HG02571 (cell line): ENCODE measurements at regions not wholly inside any gene's neighbourhood (a gene's known extent, or its start where the extent isn't known, plus 50 kb on each side); places are given as distances from the start of the nearest gene placed in this dataset.
"Not testable (repeated sequence)": the region's sequence is repeated elsewhere in the genome, so short reads cannot be mapped to it uniquely, and the experiment has no call there.

Source experiments
- ATAC-seq: cut with Tn5 transposase; IDR thresholded peaks from one replicate; pipeline ENCODE4 v1.9.1; 2021; ENCODE audit warnings: mild to moderate bottlenecking, moderate library complexity; ENCODE audit not compliant: unreplicated experiment

DNA sequence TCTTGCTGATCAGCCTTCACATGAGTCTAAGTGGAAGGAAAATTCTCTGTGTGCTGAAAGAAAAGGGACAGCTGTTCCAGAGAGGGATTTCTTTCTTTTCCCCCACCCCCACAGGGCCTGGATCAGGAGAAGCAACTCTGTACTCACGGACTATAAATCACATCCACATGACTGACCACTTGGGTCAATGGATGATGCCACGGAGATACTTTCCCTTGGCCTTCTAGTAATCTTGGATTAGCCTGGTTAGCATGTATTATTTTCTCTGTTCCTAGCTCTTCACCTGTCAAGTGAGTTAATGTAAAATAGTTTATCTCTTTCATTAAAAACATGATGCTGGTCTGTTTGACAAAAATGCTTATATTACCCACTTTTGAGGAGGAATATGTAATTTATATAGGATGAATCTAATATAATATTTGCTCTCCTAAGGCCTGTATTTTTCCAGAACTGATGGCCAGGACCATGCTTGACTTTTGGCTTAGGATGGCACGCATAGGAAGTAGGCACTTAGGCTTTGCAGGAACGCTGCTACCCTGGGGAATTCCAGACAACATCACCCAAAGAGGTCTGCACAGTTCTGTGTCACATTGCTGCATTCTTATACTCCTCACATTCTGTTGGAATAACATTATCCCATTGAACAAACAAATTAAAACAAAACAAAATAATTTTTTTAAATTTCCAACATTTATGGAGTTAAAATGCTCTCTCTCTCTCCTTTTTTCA, 892.1 kb downstream of the TLE1 start:
- ATAC-seq, result no peak

- no peak for ATAC-seq
Observed at GRCh38 chr9:80796632-80797031, 892.7 kb downstream of the TLE1 start.

GRCh38 chr9:80794197-80794596, 895.1 kb downstream of the TLE1 start:
- no peak for ATAC-seq

GRCh38 chr9:80793706-80794105, 895.6 kb downstream of the TLE1 start:
- no peak for ATAC-seq

GRCh38 chr9:80792726-80793125, 896.6 kb downstream of the TLE1 start:
- ATAC-seq, result no peak

DNA sequence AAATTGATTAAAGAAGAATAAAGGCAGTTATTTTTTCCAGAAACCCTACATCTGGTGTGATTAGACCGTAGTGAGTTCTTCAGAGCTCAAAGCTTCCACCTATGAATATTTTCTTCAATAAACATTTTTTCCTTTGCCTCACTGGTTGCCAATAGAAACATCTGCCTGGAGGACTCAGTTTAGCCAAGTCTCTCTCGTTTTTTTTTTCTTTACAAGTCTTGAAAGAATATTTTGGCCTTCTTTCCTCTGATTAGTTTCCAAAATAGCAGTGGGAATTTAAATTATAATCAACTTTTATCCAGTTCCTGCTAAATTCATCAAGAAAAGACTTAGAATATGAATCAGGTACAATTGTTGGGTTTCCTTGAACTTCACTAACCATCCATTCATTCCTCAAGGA, 897.5 kb downstream of the TLE1 start:
- no peak for ATAC-seq

DNA sequence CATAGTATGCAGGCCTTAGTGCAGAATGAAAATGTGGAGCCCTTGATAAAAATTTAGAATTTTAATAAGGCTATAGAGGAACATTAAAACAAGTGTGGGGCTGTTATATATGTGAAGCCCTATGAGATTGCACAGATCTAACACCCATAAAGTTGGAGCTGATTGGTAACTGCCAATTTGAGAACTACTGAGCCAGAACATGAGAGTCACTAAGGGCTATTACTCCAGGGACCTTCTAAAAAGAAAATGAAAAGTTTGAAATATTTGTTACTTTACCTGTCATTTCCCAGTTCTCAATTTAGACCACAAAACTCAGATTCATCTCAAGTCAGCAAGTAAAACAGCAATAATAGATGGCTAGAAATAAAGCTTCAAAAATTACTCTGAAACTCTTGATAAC, 898.6 kb downstream of the TLE1 start:
- ATAC-seq, result no peak

DNA sequence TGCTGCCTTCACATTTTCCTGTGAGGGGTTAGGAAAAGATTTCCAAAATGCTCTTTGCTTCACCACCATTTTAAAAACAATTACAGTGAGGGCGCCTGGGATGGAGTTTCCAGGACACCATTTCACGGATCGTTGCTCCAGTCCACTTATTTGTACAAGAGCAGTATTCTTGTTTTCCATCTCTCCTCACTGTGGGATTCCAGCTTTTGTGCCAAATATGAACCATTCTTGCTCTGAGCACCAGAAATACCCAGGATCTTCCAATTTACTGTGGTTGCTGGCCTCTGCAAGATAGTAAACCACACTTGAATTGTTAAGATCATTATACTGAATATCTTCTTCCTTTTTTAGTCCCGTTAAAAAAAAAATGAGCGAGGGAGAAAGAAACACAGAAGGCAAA, 899.5 kb downstream of the TLE1 start:
- no peak for ATAC-seq

GRCh38 chr9:80787636-80788035, 901.7 kb downstream of the TLE1 start:
- ATAC-seq, result no peak

DNA sequence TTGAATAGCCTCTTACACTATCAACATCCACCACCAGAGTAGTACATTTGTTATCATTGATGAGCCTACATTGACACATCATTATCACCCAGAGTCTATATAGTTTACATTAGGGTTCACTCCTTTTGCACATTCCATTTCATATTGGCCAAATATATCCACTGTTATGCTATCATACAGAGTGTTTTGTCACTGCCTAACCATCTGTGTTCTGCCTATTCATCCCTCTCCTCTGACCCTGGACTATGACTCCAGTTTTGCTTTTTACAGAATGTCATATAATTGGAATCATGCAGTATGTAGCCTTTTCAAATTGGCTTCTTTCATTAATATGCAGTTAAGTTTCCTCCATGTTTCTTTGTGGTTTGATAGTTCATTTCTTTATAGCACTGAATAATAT, 904.7 kb downstream of the TLE1 start:
- no peak for ATAC-seq

DNA sequence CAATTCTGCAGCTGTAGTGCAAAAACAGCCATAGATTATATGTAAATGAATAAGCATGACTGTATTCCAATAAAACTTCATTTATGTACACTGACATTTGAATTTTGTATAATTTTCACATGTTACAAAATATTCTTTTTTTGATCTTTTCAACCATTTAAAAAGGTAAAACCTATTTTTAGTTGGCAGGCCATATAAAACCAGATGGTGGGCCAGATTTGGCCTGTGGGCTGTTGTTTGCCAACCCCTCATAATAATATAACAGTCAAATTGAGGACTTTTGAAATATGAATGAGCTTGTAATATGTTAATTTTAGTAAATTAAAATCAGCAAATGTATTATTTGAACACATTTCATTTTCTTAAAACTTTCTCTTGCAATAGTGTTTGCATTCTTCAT, 913.4 kb downstream of the TLE1 start:
- ATAC-seq, result no peak

GRCh38 chr9:80775530-80775929, 913.8 kb downstream of the TLE1 start:
- ATAC-seq, result no peak

- no peak for ATAC-seq
Observed at GRCh38 chr9:80771555-80772347, 917.6 kb downstream of the TLE1 start.

GRCh38 chr9:80763536-80763935, 925.8 kb downstream of the TLE1 start:
- ATAC-seq, result no peak

DNA sequence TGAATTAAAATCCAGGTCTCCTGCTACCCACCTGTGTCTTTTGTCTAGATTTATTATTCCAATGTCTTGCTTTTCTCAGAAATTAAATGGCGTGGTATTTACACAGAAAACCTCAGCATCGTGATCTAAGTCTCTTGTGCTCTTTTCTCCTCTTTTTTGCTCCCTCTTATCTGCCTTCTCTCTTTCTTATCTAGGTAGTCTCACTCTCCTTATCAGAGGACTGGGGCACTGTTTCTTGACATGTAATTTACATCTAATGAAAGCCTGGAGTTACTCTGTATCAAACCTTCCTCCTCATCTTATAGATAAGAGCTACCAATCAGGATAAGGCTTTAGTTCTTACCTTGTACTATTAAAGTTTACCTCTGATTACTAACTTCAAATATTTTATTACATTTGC, 933.8 kb downstream of the TLE1 start:
- no peak for ATAC-seq

GRCh38 chr9:80747056-80747455, 942.3 kb downstream of the TLE1 start:
- ATAC-seq, result not testable (repeated sequence)

DNA sequence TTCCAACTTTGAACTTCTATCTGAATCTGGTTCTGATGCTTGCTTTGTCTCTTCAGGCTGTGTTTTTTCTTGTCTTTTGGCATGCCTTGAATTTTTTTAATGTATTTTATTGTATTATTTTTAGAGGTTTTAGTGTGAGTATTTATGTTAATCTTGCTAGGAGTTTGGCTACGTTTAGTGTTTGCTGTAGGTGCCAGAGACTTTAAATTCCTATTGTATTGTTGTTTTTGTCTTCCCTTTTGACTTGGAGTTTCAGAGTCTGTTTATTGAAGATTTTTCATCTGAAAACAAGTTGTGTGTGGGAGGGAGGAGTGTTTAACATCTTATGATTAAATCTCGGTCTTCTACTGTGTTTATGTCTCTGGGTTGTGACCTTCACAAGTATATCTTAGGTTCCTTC, 956.8 kb downstream of the TLE1 start:
- no peak for ATAC-seq

GRCh38 chr9:80720579-80720978, 968.8 kb downstream of the TLE1 start:
- ATAC-seq, result no peak

- no peak for ATAC-seq
Observed at GRCh38 chr9:80707120-80707519, 982.2 kb downstream of the TLE1 start.

DNA sequence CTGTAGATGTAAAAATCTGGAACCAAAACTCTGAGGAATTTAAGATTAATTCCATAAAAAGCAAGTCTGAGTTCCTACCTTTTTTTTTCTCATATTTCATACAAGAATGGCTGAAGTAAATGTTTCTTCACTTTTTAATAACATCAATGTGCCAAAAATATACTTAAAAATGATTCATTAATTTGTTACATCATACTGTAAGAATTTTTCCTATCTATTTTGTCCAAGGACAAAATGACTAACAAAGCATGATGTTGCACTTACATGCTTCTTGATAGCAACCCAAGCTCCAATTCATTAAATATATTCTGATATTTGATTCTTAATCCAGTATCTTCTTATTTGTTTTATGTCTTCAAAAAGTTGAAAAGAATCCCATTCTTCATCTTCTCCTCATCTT, 988.3 kb downstream of the TLE1 start:
- ATAC-seq, result no peak

GRCh38 chr9:80699511-80699998, 989.8 kb downstream of the TLE1 start:
- no peak for ATAC-seq

DNA sequence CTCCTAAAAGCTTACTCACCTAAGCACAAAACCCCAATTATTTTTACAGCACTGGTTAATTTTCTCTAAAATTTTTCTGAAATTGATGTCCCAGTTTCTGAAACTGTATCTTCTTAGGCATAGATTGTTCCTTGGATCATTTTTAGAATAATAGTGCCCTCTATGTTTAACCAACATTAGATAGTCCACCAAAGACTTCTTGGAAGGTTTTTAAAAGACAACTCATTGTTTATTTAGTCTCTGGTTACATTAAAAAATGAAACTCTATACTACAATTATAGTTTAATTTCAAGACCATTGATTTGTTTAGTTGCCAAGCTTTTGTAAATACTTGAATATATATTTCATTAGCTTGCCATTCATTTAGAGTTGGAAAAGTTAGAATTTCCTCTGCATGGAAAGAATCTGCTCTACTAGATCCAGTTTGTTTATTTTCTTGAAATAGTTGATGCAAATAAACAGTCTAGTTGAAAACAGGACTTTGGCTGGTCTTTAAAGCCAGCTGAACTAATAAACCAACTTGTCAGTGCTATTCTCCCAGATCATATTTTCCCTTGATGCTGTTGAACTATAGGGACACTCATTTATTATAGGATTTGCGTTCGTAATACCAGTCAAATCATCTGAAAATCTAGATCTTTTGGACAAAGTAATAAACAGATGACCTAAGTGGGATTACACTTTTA, 990.5 kb downstream of the TLE1 start:
- ATAC-seq, result no peak
